NT2/D1 (cell line): ENCODE measurements at regions not wholly inside any gene's neighbourhood (a gene's known extent, or its start where the extent isn't known, plus 50 kb on each side); places are given as distances from the start of the nearest gene placed in this dataset.

ENCODE experiments used
- SUZ12 ChIP-seq: IDR thresholded peaks from 2 replicates; pipeline ENCODE4 v1.6.1; 2011; ENCODE audit not compliant: insufficient read length, insufficient read depth; ENCODE audit errors: extremely low read depth
- YY1 ChIP-seq: IDR thresholded peaks from 2 replicates; pipeline ENCODE4 v1.6.1; 2011; ENCODE audit not compliant: insufficient read length, insufficient read depth
- ZNF274 ChIP-seq: IDR thresholded peaks from 2 replicates; pipeline ENCODE4 v1.6.1; 2011; ENCODE audit warnings: mild to moderate bottlenecking, low read depth, low read length

DNA sequence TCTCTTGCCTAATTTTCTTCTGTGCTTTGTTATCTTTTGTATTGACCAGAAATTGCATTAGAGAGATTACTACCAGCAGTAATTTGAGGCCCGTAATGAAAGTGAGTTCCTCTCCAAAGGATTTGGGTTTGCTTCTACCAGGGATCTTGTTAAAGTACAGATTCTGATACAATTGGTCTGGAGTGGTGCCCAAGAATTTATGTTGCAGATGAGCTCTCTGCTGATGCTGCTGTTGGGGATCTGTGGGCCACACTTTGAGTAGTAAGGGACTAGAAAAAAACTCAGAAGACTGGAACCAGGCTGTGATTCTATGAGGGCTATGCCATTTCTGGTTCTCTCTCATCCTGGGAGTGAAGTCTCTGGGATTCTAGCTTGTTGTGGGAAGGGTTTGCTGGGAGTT, 192.2 kb downstream of the SEC61B start:
- TF ChIP-seq SUZ12 (no peak), YY1 (no peak), ZNF274 (no peak)
